Activated T-cell treated with anti-CD3 and anti-CD28 coated beads, Interleukin-2, amount 50 U/mL, for 1 hour (primary cell): ENCODE measurements at regions not wholly inside any gene's neighbourhood (a gene's known extent, or its start where the extent isn't known, plus 50 kb on each side); places are given as distances from the start of the nearest gene placed in this dataset.

Experiments used
- DNase-seq: peaks from one replicate; pipeline ENCODE4 v3.0.0-alpha.2; 2020

DNA sequence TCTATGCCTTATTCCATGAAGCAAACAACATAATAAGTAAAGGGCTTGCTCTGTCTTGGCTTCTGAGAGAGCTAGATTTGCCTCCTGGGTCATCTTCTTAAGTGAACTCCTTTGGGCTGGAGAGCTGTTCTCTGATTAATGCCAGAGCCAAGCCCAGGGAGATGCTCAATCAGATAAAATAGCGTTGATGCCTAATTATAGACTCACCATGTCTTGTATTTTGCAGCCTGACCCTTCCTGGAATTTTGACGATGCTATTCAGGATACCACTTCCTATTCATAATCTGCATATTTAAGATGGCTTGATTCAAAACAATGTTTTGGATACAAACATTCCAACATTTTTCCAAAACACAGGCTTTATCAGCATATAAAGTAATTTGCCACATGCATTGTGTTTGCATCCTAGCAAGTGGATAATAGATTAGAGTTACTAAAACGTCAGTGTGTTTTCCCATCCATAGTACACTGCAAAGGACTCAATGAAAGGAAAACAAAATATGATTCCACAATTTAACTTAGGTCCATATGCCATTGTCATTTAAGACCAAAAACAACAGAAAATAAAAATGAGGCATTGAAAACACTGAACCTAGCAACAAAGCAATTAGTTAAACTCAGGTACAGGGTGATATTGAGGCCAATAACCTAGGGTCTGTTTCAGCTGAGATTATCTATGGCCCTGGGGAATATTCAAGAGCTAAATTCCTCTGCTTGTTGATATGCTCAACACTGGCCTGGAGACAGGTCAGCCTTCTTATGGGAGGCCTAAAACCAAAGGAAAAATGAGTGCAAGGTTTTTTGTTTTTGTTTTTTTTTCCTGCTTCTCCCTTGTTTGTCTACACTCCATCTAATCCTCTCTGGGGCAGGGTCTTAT lies 184.2 kb upstream of the FOXN3 start:
- no peak for DNase-seq

- no peak for DNase-seq
Measured at GRCh38 chr14:89600029-89600428, 183.0 kb upstream of the FOXN3 start.

DNA sequence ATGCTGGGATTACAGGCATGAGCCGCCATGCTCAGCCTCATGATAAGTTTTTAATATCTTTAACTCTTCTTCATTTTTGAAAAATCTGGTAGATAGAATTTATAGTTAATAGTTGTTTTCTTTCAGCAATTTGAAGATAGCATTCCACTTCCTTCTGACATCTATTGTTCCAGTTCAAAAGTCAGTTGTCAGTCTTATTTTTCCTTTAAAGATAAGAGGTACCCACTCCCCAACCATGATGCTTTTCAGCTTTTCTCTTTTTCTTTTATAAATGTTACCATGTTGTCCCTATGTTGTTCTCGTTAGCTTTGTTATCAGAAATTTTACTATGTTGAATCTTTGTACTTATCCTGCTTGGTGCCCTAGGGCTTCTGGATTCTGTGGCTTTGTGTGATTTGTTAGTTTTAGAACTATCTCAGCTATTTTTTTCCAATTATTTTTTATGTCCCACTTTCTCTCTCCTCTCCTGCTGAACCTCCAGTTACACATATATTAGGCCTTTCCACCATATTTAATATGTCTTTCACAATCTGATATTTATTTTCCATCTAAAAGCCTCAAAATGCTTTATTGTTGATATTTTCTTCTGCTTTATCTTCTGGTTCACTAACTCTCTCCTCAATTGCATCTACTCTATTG lies 181.6 kb upstream of the FOXN3 start:
- no peak for DNase-seq

DNA sequence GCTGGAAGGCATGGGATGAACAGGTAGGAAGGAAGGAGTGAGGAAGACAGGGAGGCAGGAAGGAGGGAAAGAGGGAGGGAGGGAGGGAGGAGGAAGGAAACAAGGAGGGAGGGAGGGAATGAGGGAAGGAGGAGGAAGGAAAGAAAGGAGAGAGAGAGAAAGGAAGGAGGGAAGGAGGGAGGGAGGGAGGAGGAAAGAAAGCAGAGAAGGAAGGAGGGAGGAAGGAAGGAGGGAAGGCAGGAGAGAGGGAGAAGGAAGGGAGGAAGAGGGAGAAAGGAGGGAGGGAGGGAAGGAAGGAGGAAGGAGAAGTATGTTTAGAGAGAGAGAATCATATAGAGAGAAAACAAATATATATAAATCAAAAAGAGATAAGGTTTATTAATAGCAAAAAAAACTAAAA lies 175.9 kb upstream of the FOXN3 start:
- DNase-seq = no peak

- no peak for DNase-seq
Measured at GRCh38 chr14:89589400-89590118, 172.5 kb upstream of the FOXN3 start.

GRCh38 chr14:89588840-89589296 lies 171.8 kb upstream of the FOXN3 start:
- DNase-seq = no peak

GRCh38 chr14:89588016-89588415 lies 171.0 kb upstream of the FOXN3 start:
- no peak for DNase-seq

- DNase-seq = no peak
Measured at GRCh38 chr14:89587136-89587420, 170.0 kb upstream of the FOXN3 start.

GRCh38 chr14:89586258-89587135 lies 169.5 kb upstream of the FOXN3 start:
- DNase-seq = no peak

- no peak for DNase-seq
Measured at GRCh38 chr14:89578156-89578555, 161.1 kb upstream of the FOXN3 start.

GRCh38 chr14:89576960-89577359 lies 159.9 kb upstream of the FOXN3 start:
- no peak for DNase-seq

DNA sequence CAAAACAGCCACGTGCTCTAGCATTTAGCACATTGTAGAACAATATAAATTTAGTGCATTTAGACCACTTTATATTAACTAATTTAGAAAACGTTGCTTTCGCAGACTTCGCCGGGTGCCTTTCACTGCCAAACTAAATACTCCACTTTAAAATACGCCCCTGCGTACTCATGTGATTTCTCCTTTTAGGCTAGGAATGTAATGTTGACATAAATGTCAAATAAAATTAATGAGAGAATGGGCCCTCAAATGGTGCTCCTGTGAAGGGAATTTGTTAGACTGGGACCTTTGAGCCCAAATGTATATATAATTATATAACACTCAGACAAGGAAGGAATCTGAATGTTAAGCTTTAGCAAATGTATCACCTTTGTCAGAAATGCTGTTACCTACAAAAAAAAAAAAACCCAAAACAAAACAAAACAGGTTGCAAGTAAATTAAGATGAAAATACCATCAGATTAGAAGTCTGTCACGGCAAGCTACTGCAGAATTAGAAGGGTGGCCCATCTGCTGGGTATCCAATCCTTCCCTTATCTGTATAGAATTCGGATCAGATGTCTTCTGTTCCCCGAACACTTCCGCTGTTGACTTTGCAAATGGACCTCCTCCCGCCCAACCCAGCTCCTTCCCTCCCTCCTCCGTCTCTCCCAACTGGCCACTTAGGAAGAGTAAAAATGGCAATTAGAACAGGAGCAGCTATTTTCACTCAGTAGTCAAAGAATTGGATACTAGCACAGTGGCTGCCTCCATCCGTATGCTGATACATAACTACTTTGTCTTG lies 159.3 kb upstream of the FOXN3 start:
- DNase-seq = no peak

GRCh38 chr14:89575386-89576061 lies 158.5 kb upstream of the FOXN3 start:
- DNase-seq = no peak

DNA sequence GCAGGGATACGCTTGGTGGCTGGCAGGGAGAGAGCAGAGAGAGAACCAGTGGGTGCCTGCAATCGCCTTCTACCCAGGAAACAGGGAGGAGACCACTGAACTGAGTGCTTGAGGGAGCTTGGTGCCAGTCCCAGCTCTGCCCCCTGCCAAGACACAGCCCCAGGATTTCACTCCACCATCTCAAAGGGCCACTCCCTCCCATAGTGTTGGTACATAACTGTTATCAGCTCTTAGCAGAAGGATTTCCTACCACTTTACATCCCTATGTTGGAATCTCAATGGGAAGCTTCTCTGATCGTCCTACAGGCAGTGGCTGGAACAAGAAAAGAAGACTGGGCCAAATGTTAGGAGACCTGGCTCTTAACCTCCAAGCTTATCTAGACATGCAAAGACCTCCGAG lies 157.4 kb upstream of the FOXN3 start:
- DNase-seq = no peak

DNA sequence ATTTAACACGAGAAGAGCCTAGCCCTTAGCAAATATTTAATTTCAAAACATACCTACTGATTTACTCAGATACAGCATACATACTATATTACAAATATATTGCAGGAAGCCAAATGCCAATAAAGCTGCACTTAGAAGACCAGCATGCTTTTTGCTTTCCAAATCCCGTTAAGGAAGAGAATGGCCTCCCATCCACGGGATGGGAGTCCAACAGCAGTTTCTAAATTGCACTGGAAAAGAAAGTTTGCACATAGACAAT lies 156.3 kb upstream of the FOXN3 start:
- DNase-seq = no peak

DNA sequence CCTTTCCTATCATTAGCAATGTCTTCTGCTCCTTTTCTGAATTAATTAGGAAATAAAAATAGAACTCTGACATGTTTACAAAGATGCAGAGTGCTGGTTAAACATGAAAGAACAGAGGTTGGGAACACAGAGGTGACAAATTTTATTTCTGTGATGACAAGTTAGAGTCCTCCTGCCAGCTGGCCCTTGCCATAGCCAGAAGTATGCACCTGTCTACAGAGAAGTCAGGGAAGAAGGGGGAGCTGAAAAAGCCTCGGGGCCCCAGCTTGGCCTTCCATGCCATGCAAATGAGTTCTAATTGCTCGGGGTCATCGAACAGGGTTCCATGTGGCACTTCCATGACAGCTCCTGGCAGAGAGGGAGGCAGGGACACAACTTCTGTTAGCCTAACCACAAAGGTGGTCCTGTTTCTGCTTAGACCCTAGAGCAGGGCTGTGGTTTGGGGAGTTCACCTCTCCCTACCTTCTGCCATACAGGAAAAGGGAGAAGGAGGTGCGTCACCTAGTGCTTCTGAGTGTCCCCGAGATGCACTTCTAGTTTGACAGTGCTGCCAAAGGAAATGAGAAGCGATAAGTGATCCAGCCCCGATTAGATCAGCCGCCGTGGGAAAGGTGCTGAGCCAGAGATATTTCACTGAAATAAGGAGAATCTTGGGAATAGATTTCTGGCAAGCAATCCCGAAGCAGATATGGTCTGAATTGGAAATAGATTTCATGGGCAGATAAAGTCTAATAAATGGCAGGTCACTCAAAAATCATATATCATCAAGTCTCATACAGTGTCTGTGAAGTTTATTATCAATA lies 155.8 kb upstream of the FOXN3 start:
- DNase-seq = no peak

- no peak for DNase-seq
Measured at GRCh38 chr14:89571491-89571890, 154.5 kb upstream of the FOXN3 start.

GRCh38 chr14:89566644-89567415 lies 149.8 kb upstream of the FOXN3 start:
- DNase-seq = no peak

DNA sequence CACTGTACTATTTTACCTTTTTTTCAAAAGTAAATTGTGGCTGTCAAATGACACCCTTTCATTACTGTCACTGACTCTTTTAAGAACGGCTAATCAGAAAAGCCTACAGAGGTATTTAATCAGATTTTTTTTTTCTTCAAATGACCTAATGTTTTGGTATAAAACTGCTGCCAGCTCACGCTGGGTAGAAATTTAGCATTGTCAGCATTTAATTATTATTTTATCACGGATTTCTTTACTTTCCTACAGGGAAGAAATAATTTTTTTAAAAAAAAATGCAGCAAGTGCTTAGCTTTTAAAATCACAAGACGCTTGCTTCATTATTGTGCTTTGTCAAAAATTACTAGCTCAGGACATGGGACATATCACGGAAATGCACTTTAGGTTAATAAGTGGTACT lies 149.1 kb upstream of the FOXN3 start:
- DNase-seq = no peak

- no peak for DNase-seq
Measured at GRCh38 chr14:89565607-89566006, 148.6 kb upstream of the FOXN3 start.
